H54 (cell line): ENCODE measurements at regions not wholly inside any gene's neighbourhood (a gene's known extent, or its start where the extent isn't known, plus 50 kb on each side); places are given as distances from the start of the nearest gene placed in this dataset.
"Not testable (repeated sequence)": the region's sequence is repeated elsewhere in the genome, so short reads cannot be mapped to it uniquely, and the experiment has no call there.

Source experiments
- DNase-seq: peaks from one replicate; pipeline ENCODE4 v3.0.0; 2011; ENCODE audit warnings: low spot score, mixed read lengths; ENCODE audit not compliant: insufficient read length
- FAIRE-seq: peaks from 3 replicates; lab custom pipeline; 2011; peaks lifted over from hg19 to GRCh38; lab: Jason Lieb, UNC
- POLR2A ChIP-seq: IDR thresholded peaks from 2 replicates; pipeline ENCODE4 v1.6.1; 2011; ENCODE audit warnings: low read depth, mild to moderate bottlenecking, low read length

- TF ChIP-seq POLR2A = no peak
- no peak for FAIRE-seq
- no peak for DNase-seq
These were observed 451.6 kb downstream of the TRHDE start for GRCh38 chr12:72723732-72724131.

- DNase-seq (no peak), FAIRE-seq (no peak)
- no peak for TF ChIP-seq POLR2A
These were observed 457.4 kb downstream of the TRHDE start for GRCh38 chr12:72729451-72730010.

- no peak for FAIRE-seq
- no peak for TF ChIP-seq POLR2A
- DNase-seq = no peak
These were observed 462.4 kb downstream of the TRHDE start for GRCh38 chr12:72734581-72734980.

- TF ChIP-seq POLR2A = no peak
- DNase-seq = no peak
- no peak for FAIRE-seq
These were observed 466.6 kb downstream of the TRHDE start for GRCh38 chr12:72738811-72739210.

GRCh38 chr12:72740064-72740463, 467.9 kb downstream of the TRHDE start:
- DNase-seq = no peak
- FAIRE-seq = no peak
- TF ChIP-seq POLR2A = no peak

GRCh38 chr12:72742568-72742967, 470.4 kb downstream of the TRHDE start:
- no peak for TF ChIP-seq POLR2A
- FAIRE-seq = no peak

GRCh38 chr12:72746048-72746447, 473.9 kb downstream of the TRHDE start:
- TF ChIP-seq POLR2A = no peak
- FAIRE-seq (no peak), DNase-seq (no peak)

More at GRCh38 chr12:72742568-72742967, 470.4 kb downstream of the TRHDE start:
- no peak for DNase-seq

- DNase-seq (no peak), FAIRE-seq (no peak)
- TF ChIP-seq POLR2A = no peak
These were observed 475.1 kb downstream of the TRHDE start for GRCh38 chr12:72747111-72747849.

- FAIRE-seq (no peak), DNase-seq (no peak)
- no peak for TF ChIP-seq POLR2A
These were observed 476.8 kb downstream of the TRHDE start for GRCh38 chr12:72748971-72749370.

GRCh38 chr12:72753571-72753970, 481.4 kb downstream of the TRHDE start:
- TF ChIP-seq POLR2A = no peak
- DNase-seq (no peak), FAIRE-seq (no peak)

GRCh38 chr12:72754026-72754425, 481.9 kb downstream of the TRHDE start:
- not testable (repeated sequence) for DNase-seq

GRCh38 chr12:72766517-72766916, 494.3 kb downstream of the TRHDE start:
- no peak for TF ChIP-seq POLR2A
- DNase-seq (no peak), FAIRE-seq (no peak)

More at GRCh38 chr12:72754026-72754425, 481.9 kb downstream of the TRHDE start:
- FAIRE-seq = not testable (repeated sequence)

- no peak for FAIRE-seq
- DNase-seq = no peak
- no peak for TF ChIP-seq POLR2A
These were observed 501.9 kb downstream of the TRHDE start for GRCh38 chr12:72774023-72774422.

- DNase-seq (no peak), FAIRE-seq (no peak)
- no peak for TF ChIP-seq POLR2A
These were observed 505.6 kb downstream of the TRHDE start for GRCh38 chr12:72777806-72778205.

GRCh38 chr12:72790273-72790672, 518.1 kb downstream of the TRHDE start:
- no peak for TF ChIP-seq POLR2A
- DNase-seq (no peak), FAIRE-seq (no peak)
